Neural cell (in vitro differentiated cells): ENCODE measurements at regions not wholly inside any gene's neighbourhood (a gene's known extent, or its start where the extent isn't known, plus 50 kb on each side); places are given as distances from the start of the nearest gene placed in this dataset.

Experiments
- H2AFZ ChIP-seq: fragments of 200-600, 300-800 bp; sonication (generic), shearing (Covaris generic); 2 replicates; pipeline ENCODE4 v1.6.0; 2014; ENCODE audit warnings: low read depth, mild to moderate bottlenecking, antibody characterized with exemption, low read length, moderate library complexity
- H3F3A ChIP-seq: fragments of 200-600 bp; shearing (Covaris generic); 2 replicates; pipeline ENCODE4 v1.6.1; 2016; ENCODE audit warnings: mild to moderate bottlenecking, moderate library complexity, mixed read lengths, antibody characterized with exemption, low read length; ENCODE audit not compliant: insufficient read depth, poor library complexity, severe bottlenecking
- H3K27ac ChIP-seq: fragments of 200-600, 300-800 bp; sonication (generic), shearing (Covaris generic); 2 replicates; pipeline ENCODE4 v1.5.1; 2014; ENCODE audit warnings: mild to moderate bottlenecking, low read length, moderate library complexity
- H3K27me3 ChIP-seq: fragments of 300-800, 200-600 bp; sonication (generic), shearing (Covaris generic); 2 replicates; pipeline ENCODE4 v1.6.0; 2014; ENCODE audit warnings: mild to moderate bottlenecking, low read depth, low read length, moderate library complexity; ENCODE audit not compliant: insufficient read depth
- H3K36me3 ChIP-seq: fragments of 300-800, 200-600 bp; sonication (generic), shearing (Covaris generic); 2 replicates; pipeline ENCODE4 v1.5.1; 2014; ENCODE audit warnings: mild to moderate bottlenecking, antibody characterized with exemption, low read length, moderate library complexity; ENCODE audit not compliant: insufficient read depth
- H3K4me2 ChIP-seq: fragments of 300-800, 200-600 bp; sonication (generic), shearing (Covaris generic); 2 replicates; pipeline ENCODE4 v1.6.0; 2014; ENCODE audit warnings: mild to moderate bottlenecking, low read length
- H3K4me3 ChIP-seq: fragments of 300-800, 200-600 bp; sonication (generic), shearing (Covaris generic); 2 replicates; pipeline ENCODE4 v1.5.1; 2014; ENCODE audit warnings: mild to moderate bottlenecking, low read length, moderate library complexity
- H3K79me2 ChIP-seq: fragments of 200-600 bp; shearing (Covaris generic); replicated peaks from 2 replicates; pipeline ENCODE4 v1.6.0; 2014; ENCODE audit warnings: mild to moderate bottlenecking, low read length, moderate library complexity; ENCODE audit not compliant: insufficient read depth
- H3K9ac ChIP-seq: fragments of 300-800, 200-600 bp; sonication (generic), shearing (Covaris generic); 2 replicates; pipeline ENCODE4 v1.6.1; 2016; ENCODE audit warnings: mild to moderate bottlenecking, low read length, mixed read lengths
- H3K9me2 ChIP-seq: fragments of 200-600 bp; shearing (Covaris generic); 2 replicates; pipeline ENCODE4 v1.6.1; 2016; ENCODE audit warnings: mild to moderate bottlenecking, low read length, mixed read lengths; ENCODE audit not compliant: insufficient read depth
- H3K9me3 ChIP-seq: fragments of 200-600, 300-800 bp; sonication (generic), shearing (Covaris generic); 2 replicates; pipeline ENCODE4 v1.6.1; 2016; ENCODE audit warnings: mild to moderate bottlenecking, mixed run types, low read length, moderate library complexity, mixed read lengths
- H4K20me1 ChIP-seq: fragments of 200-600 bp; shearing (Covaris generic); 2 replicates; pipeline ENCODE4 v1.6.1; 2016; ENCODE audit warnings: mild to moderate bottlenecking, mixed run types; ENCODE audit not compliant: insufficient read depth
- EP300 ChIP-seq: fragments of 450-650 bp; conservative IDR thresholded peaks from 2 replicates; pipeline ENCODE4 v1.6.1; 2014; ENCODE audit warnings: antibody characterized with exemption, mild to moderate bottlenecking, moderate library complexity; ENCODE audit not compliant: poor library complexity, severe bottlenecking
- EZH2 ChIP-seq: fragments of 200-600, 300-800 bp; shearing (Covaris generic), sonication (generic); IDR thresholded peaks from 2 replicates; pipeline ENCODE4 v1.6.1; 2014; ENCODE audit warnings: antibody characterized with exemption, low read length, borderline replicate concordance, mild to moderate bottlenecking; ENCODE audit not compliant: insufficient read depth, poor library complexity, severe bottlenecking
- MXI1 ChIP-seq: fragments of 450-650 bp; conservative IDR thresholded peaks from 2 replicates; pipeline ENCODE4 v1.6.1; 2014; ENCODE audit warnings: antibody characterized with exemption, mild to moderate bottlenecking; ENCODE audit not compliant: poor library complexity, severe bottlenecking
- POLR2AphosphoS5 ChIP-seq: IDR thresholded peaks from 2 replicates; pipeline ENCODE4 v1.6.1; 2012
- RAD21 ChIP-seq: fragments of 450-650 bp; conservative IDR thresholded peaks from 2 replicates; pipeline ENCODE4 v1.6.1; 2014; ENCODE audit warnings: antibody characterized with exemption, mild to moderate bottlenecking, moderate library complexity
- REST ChIP-seq: IDR thresholded peaks from 2 replicates; pipeline ENCODE4 v1.6.1; 2012; ENCODE audit warnings: borderline replicate concordance
- SMC3 ChIP-seq: fragments of 450-650 bp; conservative IDR thresholded peaks from 2 replicates; pipeline ENCODE4 v1.6.1; 2014; ENCODE audit warnings: antibody characterized with exemption, mild to moderate bottlenecking, moderate library complexity; ENCODE audit not compliant: poor library complexity
- TAF1 ChIP-seq: IDR thresholded peaks from 2 replicates; pipeline ENCODE4 v1.6.1; 2012; ENCODE audit warnings: low read depth
- TF ChIP-seq, protein P1 (sequence below): fragments of 450-650 bp; IDR thresholded peaks from 2 replicates; pipeline ENCODE4 v1.5.1; 2014; ENCODE audit warnings: antibody characterized with exemption, mild to moderate bottlenecking, moderate library complexity; ENCODE audit not compliant: poor library complexity, severe bottlenecking

DNA sequence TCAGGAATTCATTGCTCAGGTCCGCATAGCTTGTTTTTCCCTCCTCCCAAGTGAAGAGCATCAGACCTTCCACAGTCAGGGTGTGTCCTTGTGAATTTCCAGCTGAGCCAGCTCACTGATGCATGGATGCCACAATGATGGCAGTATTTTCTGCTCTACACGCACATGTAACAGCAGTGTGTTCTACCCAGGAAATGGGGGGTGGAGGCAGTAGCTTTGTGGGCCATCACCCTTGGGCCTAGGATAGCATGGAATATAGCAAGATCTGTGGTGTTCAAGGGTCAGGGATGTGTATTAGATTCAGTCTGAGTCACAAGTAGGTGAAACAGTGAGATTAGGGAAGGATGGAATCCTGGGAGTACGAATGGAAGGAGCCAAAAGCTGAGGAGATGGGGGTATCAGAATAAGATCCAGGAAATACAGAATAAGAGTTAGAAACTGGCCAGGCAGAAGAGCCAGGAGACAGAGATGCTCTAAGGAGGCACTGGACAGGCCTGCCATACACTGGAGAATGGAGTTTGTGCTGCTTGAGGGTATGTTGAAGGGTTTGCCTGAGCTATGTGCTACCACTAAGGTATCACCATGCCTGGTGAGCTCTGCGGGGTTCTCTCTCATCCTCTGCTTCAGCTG, 90.6 kb upstream of the CNIH3 start:
- H3K4me3 ChIP-seq: no peak overlapping the region
- no peaks in the 10 kb centered on the region for H4K20me1 ChIP-seq
- TF ChIP-seq REST: no peak
- TF ChIP-seq MXI1: no peak
- TF ChIP-seq, protein P1, sequence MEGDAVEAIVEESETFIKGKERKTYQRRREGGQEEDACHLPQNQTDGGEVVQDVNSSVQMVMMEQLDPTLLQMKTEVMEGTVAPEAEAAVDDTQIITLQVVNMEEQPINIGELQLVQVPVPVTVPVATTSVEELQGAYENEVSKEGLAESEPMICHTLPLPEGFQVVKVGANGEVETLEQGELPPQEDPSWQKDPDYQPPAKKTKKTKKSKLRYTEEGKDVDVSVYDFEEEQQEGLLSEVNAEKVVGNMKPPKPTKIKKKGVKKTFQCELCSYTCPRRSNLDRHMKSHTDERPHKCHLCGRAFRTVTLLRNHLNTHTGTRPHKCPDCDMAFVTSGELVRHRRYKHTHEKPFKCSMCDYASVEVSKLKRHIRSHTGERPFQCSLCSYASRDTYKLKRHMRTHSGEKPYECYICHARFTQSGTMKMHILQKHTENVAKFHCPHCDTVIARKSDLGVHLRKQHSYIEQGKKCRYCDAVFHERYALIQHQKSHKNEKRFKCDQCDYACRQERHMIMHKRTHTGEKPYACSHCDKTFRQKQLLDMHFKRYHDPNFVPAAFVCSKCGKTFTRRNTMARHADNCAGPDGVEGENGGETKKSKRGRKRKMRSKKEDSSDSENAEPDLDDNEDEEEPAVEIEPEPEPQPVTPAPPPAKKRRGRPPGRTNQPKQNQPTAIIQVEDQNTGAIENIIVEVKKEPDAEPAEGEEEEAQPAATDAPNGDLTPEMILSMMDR: no peak
- no peak for TF ChIP-seq EP300
- no peak for TF ChIP-seq TAF1
- TF ChIP-seq SMC3: no peak
- TF ChIP-seq POLR2AphosphoS5: no peak
- no peak for TF ChIP-seq RAD21
- TF ChIP-seq EZH2: no peak
- no peaks in the 10 kb centered on the region for H3K9me3 ChIP-seq
- no peaks in the 10 kb centered on the region for H3K36me3 ChIP-seq
- H3K4me2 ChIP-seq: no peak overlapping the region
- H3K9me2 ChIP-seq: no peaks in the 10 kb centered on the region
- no peaks in the 10 kb centered on the region for H3F3A ChIP-seq
- H3K27ac ChIP-seq: no peak overlapping the region
- H3K79me2 ChIP-seq: no peaks in the 10 kb centered on the region
- H2AFZ ChIP-seq: no peak overlapping the region
- H3K9ac ChIP-seq: no peak overlapping the region
- no peaks in the 10 kb centered on the region for H3K27me3 ChIP-seq

GRCh38 chr1:224526771-224527170, 89.3 kb upstream of the CNIH3 start:
- Histone ChIP-seq H3F3A (no peaks in the 10 kb centered on the region), H3K36me3 (no peaks in the 10 kb centered on the region), H2AFZ (no peak overlapping the region), H3K27me3 (no peaks in the 10 kb centered on the region), H3K9me3 (no peaks in the 10 kb centered on the region), H3K9me2 (no peaks in the 10 kb centered on the region), H4K20me1 (no peaks in the 10 kb centered on the region), H3K27ac (no peak overlapping the region), H3K4me2 (no peak overlapping the region), H3K9ac (no peak overlapping the region), H3K79me2 (no peaks in the 10 kb centered on the region), H3K4me3 (no peak overlapping the region)
- TF ChIP-seq, protein P1: no peak
- no peak for TF ChIP-seq EP300
- TF ChIP-seq REST: no peak
- TF ChIP-seq POLR2AphosphoS5: no peak
- no peak for TF ChIP-seq EZH2
- TF ChIP-seq MXI1: no peak
